Left renal pelvis (tissue), 4 donors: ENCODE measurements at regions not wholly inside any gene's neighbourhood (a gene's known extent, or its start where the extent isn't known, plus 50 kb on each side); places are given as distances from the start of the nearest gene placed in this dataset.

Experiments used
- DNase-seq, 4 donors: peaks; one replicate each; pipeline ENCODE4 v3.0.0-alpha.2; 2013; ENCODE audit warnings: low read depth in 4 of 4, low spot score in 3 of 4

- no peak for DNase-seq
These were observed 732.0 kb downstream of the PCDH18 start for GRCh38 chr4:136800248-136800647.

- DNase-seq, result no peak
These were observed 735.3 kb downstream of the PCDH18 start for GRCh38 chr4:136796953-136797352.

GRCh38 chr4:136793848-136794247 is 738.4 kb downstream of the PCDH18 start:
- DNase-seq, result no peak

GRCh38 chr4:136784326-136784725 is 748.0 kb downstream of the PCDH18 start:
- no peak for DNase-seq

GRCh38 chr4:136769717-136770116 is 762.6 kb downstream of the PCDH18 start:
- no peak for DNase-seq

GRCh38 chr4:136768925-136769275 is 763.4 kb downstream of the PCDH18 start:
- no peak for DNase-seq

GRCh38 chr4:136768213-136768924 is 763.9 kb downstream of the PCDH18 start:
- DNase-seq, result no peak

GRCh38 chr4:136763919-136764318 is 768.4 kb downstream of the PCDH18 start:
- DNase-seq, result no peak

- DNase-seq, result no peak
These were observed 776.8 kb downstream of the PCDH18 start for GRCh38 chr4:136755531-136755916.

GRCh38 chr4:136754810-136755530 is 777.3 kb downstream of the PCDH18 start:
- no peak for DNase-seq

GRCh38 chr4:136751556-136751955 is 780.7 kb downstream of the PCDH18 start:
- no peak for DNase-seq

GRCh38 chr4:136750897-136751296 is 781.4 kb downstream of the PCDH18 start:
- DNase-seq, result no peak

- no peak for DNase-seq
These were observed 782.3 kb downstream of the PCDH18 start for GRCh38 chr4:136749989-136750388.

- DNase-seq, result no peak
These were observed 783.5 kb downstream of the PCDH18 start for GRCh38 chr4:136748773-136749172.

GRCh38 chr4:136748165-136748564 is 784.1 kb downstream of the PCDH18 start:
- no peak for DNase-seq

GRCh38 chr4:136743238-136743637 is 789.1 kb downstream of the PCDH18 start:
- DNase-seq, result no peak

GRCh38 chr4:136742333-136742732 is 790.0 kb downstream of the PCDH18 start:
- DNase-seq, result no peak

- DNase-seq, result no peak
These were observed 790.8 kb downstream of the PCDH18 start for GRCh38 chr4:136741468-136741867.

GRCh38 chr4:136740326-136740725 is 792.0 kb downstream of the PCDH18 start:
- DNase-seq, result no peak

- no peak for DNase-seq
These were observed 795.2 kb downstream of the PCDH18 start for GRCh38 chr4:136737066-136737465.

- no peak for DNase-seq
These were observed 801.3 kb downstream of the PCDH18 start for GRCh38 chr4:136731025-136731424.

- DNase-seq, result no peak
These were observed 806.8 kb downstream of the PCDH18 start for GRCh38 chr4:136725286-136726081.
